ENCODE measurements at regions not wholly inside any gene's neighbourhood (a gene's known extent, or its start where the extent isn't known, plus 50 kb on each side); places are given as distances from the start of the nearest gene placed in this dataset.

DNA sequence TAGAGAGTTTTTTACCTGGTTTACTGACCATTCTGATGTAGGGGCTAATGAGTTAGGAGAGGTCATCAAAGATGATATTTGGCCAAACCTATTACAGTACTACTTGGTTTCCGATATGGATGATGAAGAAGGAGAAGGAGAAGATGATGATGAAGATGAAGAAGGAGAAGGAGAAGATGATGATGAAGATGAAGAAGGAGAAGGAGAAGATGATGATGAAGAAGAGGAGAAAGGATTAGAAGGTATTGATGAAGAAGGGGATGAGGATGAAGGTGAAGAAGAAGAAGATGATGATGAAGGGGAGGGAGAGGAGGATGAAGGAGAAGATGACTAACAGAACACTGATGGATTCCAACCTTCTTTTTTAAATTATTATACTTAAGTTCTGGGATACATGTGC is 196.6 kb downstream of the TMX1 start:
- no peak for TF ChIP-seq POLR2AphosphoS5 (IDR thresholded peaks at IDR 0.05; ENCODE audit: low read depth)
- TF ChIP-seq EZH2 (IDR thresholded peaks at IDR 0.05; ENCODE audit: low read depth, unreplicated experiment): no peak
- no peak for TF ChIP-seq STAT1 (IDR thresholded peaks at IDR 0.05; ENCODE audit: unreplicated experiment)
- TF ChIP-seq, protein P1, sequence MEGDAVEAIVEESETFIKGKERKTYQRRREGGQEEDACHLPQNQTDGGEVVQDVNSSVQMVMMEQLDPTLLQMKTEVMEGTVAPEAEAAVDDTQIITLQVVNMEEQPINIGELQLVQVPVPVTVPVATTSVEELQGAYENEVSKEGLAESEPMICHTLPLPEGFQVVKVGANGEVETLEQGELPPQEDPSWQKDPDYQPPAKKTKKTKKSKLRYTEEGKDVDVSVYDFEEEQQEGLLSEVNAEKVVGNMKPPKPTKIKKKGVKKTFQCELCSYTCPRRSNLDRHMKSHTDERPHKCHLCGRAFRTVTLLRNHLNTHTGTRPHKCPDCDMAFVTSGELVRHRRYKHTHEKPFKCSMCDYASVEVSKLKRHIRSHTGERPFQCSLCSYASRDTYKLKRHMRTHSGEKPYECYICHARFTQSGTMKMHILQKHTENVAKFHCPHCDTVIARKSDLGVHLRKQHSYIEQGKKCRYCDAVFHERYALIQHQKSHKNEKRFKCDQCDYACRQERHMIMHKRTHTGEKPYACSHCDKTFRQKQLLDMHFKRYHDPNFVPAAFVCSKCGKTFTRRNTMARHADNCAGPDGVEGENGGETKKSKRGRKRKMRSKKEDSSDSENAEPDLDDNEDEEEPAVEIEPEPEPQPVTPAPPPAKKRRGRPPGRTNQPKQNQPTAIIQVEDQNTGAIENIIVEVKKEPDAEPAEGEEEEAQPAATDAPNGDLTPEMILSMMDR (conservative IDR thresholded peaks at IDR 0.05; ENCODE audit: low read depth in 2 of 2): no peak
- TF ChIP-seq, protein P2, sequence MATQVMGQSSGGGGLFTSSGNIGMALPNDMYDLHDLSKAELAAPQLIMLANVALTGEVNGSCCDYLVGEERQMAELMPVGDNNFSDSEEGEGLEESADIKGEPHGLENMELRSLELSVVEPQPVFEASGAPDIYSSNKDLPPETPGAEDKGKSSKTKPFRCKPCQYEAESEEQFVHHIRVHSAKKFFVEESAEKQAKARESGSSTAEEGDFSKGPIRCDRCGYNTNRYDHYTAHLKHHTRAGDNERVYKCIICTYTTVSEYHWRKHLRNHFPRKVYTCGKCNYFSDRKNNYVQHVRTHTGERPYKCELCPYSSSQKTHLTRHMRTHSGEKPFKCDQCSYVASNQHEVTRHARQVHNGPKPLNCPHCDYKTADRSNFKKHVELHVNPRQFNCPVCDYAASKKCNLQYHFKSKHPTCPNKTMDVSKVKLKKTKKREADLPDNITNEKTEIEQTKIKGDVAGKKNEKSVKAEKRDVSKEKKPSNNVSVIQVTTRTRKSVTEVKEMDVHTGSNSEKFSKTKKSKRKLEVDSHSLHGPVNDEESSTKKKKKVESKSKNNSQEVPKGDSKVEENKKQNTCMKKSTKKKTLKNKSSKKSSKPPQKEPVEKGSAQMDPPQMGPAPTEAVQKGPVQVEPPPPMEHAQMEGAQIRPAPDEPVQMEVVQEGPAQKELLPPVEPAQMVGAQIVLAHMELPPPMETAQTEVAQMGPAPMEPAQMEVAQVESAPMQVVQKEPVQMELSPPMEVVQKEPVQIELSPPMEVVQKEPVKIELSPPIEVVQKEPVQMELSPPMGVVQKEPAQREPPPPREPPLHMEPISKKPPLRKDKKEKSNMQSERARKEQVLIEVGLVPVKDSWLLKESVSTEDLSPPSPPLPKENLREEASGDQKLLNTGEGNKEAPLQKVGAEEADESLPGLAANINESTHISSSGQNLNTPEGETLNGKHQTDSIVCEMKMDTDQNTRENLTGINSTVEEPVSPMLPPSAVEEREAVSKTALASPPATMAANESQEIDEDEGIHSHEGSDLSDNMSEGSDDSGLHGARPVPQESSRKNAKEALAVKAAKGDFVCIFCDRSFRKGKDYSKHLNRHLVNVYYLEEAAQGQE (IDR thresholded peaks at IDR 0.05; ENCODE audit: unreplicated experiment): no peak
